Left ventricle myocardium inferior (tissue), 1 donor: ENCODE measurements at regions not wholly inside any gene's neighbourhood (a gene's known extent, or its start where the extent isn't known, plus 50 kb on each side); places are given as distances from the start of the nearest gene placed in this dataset.

Experiments
- DNase-seq: peaks from one replicate; pipeline ENCODE4 v3.0.0-alpha.2; 2020
- H3K27ac ChIP-seq: fragments of 200-600 bp; replicated peaks from 2 replicates; pipeline ENCODE4 v1.8.0; 2021
- H3K27me3 ChIP-seq: fragments of 200-600 bp; 2 replicates; pipeline ENCODE4 v1.8.0; 2021; ENCODE audit warnings: low read depth
- H3K36me3 ChIP-seq: fragments of 200-600 bp; 2 replicates; pipeline ENCODE4 v1.8.0; 2021
- H3K4me1 ChIP-seq: fragments of 200-600 bp; 2 replicates; pipeline ENCODE4 v1.8.0; 2021
- H3K4me3 ChIP-seq: fragments of 200-600 bp; 2 replicates; pipeline ENCODE4 v1.8.0; 2021; ENCODE audit warnings: mild to moderate bottlenecking, moderate library complexity
- H3K9me3 ChIP-seq: fragments of 200-600 bp; replicated peaks from 2 replicates; pipeline ENCODE4 v1.8.0; 2021
- intact Hi-C: fragments of 100-400 bp; cut with micrococcal nuclease; formaldehyde crosslinking; loops from one replicate; pipeline ENCODE4 v1.11.0; 2022
- TF ChIP-seq, protein P1 (sequence below): fragments of 200-600 bp; IDR thresholded peaks from 2 replicates; pipeline ENCODE4 v1.8.0; 2021; ENCODE audit warnings: antibody characterized with exemption, mild to moderate bottlenecking, borderline replicate concordance
- donor health status: DM: no; HTN: yes; CAD: no; lungs with severe emphysema.

DNA sequence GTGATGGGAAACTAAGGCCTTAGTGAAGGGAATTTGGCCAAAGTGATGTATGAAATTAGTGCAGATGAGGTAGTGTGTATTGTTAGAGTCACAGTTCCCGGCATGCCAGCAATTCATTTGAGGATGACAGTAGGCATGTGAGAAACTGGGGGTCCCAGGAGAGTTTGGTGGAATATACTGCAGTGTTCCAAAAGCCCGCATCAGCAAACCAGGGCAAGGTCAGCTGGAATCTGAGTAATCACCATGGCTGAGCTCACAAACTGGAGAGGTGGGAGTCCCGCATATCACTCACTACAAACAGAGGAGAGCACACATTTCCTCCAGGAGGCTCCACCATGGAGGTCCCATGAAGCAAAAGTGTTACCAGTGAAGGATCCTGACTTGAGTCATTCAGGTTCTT is 740.7 kb downstream of the TNS3 start:
- H3K9me3 ChIP-seq = no peaks in the 10 kb centered on the region
- DNase-seq = no peak
- intact Hi-C loops = no loop called here
- H3K36me3 ChIP-seq = no peaks in the 10 kb centered on the region
- no peaks in the 10 kb centered on the region for H3K27me3 ChIP-seq
- no peak overlapping the region for H3K4me3 ChIP-seq
- H3K4me1 ChIP-seq = no peaks in the 10 kb centered on the region
- TF ChIP-seq, protein P1, sequence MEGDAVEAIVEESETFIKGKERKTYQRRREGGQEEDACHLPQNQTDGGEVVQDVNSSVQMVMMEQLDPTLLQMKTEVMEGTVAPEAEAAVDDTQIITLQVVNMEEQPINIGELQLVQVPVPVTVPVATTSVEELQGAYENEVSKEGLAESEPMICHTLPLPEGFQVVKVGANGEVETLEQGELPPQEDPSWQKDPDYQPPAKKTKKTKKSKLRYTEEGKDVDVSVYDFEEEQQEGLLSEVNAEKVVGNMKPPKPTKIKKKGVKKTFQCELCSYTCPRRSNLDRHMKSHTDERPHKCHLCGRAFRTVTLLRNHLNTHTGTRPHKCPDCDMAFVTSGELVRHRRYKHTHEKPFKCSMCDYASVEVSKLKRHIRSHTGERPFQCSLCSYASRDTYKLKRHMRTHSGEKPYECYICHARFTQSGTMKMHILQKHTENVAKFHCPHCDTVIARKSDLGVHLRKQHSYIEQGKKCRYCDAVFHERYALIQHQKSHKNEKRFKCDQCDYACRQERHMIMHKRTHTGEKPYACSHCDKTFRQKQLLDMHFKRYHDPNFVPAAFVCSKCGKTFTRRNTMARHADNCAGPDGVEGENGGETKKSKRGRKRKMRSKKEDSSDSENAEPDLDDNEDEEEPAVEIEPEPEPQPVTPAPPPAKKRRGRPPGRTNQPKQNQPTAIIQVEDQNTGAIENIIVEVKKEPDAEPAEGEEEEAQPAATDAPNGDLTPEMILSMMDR = no peak
- H3K27ac ChIP-seq = no peak overlapping the region

DNA sequence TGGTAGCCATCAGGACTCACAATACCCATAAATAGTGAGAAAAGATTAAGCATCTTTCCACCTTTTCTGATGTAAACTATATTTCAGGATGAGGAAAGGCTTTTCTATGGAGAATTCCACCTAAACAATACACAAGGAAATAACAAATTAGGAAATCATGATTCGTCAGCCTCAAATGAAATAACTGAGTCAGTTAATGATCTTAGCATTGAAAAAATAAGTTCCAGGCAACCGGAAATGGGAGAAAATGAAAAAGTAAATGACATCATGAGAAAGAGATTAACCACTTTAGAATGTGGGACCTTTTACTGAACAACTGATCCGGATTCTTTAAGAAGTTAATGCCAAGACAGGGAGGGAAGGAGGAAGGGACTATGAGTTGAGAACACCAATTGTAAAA is 742.3 kb downstream of the TNS3 start:
- TF ChIP-seq, protein P1 = no peak
- Histone ChIP-seq H3K36me3 (no peaks in the 10 kb centered on the region), H3K27me3 (no peaks in the 10 kb centered on the region), H3K4me1 (no peaks in the 10 kb centered on the region), H3K27ac (peak overlapping the region; percentile 3), H3K9me3 (no peaks in the 10 kb centered on the region), H3K4me3 (no peak overlapping the region)
- intact Hi-C loops = no loop called here
- DNase-seq = no peak

DNA sequence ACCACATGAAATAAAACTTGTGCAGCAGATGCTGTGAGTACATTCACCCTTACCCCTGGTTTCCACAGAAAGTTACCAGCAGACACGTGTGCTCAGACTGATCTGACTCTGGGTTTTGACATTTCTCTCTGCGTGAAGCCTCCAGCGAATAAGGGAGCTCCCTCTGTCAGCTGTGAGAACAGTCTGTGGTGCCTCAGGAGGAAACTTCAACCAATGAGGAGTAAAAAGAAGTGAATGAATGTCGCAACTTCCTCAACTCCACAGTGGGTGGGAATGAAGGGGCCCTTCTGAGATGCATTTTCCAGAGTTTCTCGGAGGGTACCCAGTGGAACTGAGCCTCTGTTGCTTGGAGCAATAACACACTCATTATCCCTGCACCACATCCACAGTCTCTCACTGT is 743.4 kb downstream of the TNS3 start:
- Histone ChIP-seq H3K4me3 (no peak overlapping the region), H3K4me1 (no peaks in the 10 kb centered on the region), H3K27ac (no peak overlapping the region), H3K9me3 (no peaks in the 10 kb centered on the region), H3K27me3 (no peaks in the 10 kb centered on the region), H3K36me3 (no peaks in the 10 kb centered on the region)
- DNase-seq = no peak
- TF ChIP-seq, protein P1 = no peak
- intact Hi-C loops = no loop called here

DNA sequence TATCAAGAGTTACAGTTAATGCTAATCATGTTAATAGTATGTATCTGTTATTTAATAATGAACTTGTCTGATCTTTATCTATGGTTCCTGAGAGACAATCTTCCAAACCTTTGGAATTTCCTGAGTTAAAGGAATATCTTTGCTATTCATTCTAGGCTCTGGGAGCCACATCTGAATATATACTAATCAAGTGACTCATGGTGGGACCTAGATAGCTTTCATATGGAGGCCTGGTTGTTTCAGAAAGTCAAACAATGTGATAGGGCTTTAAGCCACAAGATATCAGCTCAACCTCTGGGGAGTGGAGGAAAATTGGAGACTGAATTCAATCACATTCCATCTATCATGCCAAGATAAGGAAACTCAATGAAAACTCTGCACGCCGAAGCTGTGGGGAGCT is 746.4 kb downstream of the TNS3 start:
- intact Hi-C loops = no loop called here
- Histone ChIP-seq H3K27ac (no peak overlapping the region), H3K36me3 (no peaks in the 10 kb centered on the region), H3K4me1 (no peaks in the 10 kb centered on the region), H3K9me3 (no peaks in the 10 kb centered on the region), H3K4me3 (no peak overlapping the region), H3K27me3 (no peaks in the 10 kb centered on the region)
- TF ChIP-seq, protein P1 = no peak
- no peak for DNase-seq

DNA sequence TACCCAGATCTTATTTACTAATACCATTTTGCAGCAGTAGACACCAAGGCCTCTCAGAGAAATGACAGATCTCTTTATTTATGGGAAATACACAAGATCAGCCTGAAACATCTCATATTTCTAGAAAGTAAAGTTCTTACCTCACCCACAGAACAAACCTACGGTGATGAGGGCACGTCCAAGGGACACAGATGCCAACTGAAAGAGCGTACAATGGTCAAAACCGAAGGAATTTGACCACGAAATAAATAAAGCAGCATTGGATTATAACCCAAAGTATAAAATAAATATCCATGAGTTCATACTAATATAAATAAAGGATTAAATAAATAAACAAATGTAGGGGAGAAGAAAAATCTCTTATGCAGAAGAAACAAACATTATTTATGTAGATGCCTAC is 747.0 kb downstream of the TNS3 start:
- Histone ChIP-seq H3K36me3 (no peaks in the 10 kb centered on the region), H3K4me1 (no peaks in the 10 kb centered on the region), H3K27me3 (no peaks in the 10 kb centered on the region), H3K4me3 (no peak overlapping the region), H3K27ac (no peak overlapping the region), H3K9me3 (no peaks in the 10 kb centered on the region)
- intact Hi-C loops = no loop called here
- DNase-seq = no peak
- TF ChIP-seq, protein P1 = no peak

DNA sequence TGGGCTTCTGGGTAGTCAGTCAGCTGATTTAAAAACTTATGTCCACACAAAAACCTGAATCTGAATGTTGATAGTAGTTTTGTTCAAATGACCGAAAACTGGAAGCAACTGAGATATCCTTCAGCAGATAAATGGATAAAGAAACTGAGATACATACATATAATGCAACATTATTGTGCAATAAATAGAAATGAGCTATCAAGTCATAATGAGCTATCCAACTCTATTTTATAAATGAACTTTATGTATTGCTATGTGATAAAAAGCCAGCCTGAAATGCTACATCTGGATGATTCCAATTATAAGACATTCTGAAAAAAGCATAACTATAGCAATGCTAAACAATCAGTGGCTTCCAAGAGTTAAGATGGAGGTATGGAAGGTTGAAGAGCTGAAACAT is 748.7 kb downstream of the TNS3 start:
- no peak for DNase-seq
- TF ChIP-seq, protein P1 = no peak
- intact Hi-C loops = no loop called here
- no peaks in the 10 kb centered on the region for H3K4me1 ChIP-seq
- H3K36me3 ChIP-seq = no peaks in the 10 kb centered on the region
- H3K27me3 ChIP-seq = no peaks in the 10 kb centered on the region
- H3K27ac ChIP-seq = no peak overlapping the region
- no peak overlapping the region for H3K4me3 ChIP-seq
- H3K9me3 ChIP-seq = peaks cover 15% of the 10 kb centered on the region
